Mucosa of descending colon (tissue), 3 donors: ENCODE measurements at regions not wholly inside any gene's neighbourhood (a gene's known extent, or its start where the extent isn't known, plus 50 kb on each side); places are given as distances from the start of the nearest gene placed in this dataset.

Source experiments
- ATAC-seq: fragments of 200-7000 bp; cut with Tn5 transposase; one replicate; pipeline ENCODE4 v1.9.1; 2020; ENCODE audit warnings: mild to moderate bottlenecking, moderate library complexity
- DNase-seq, 3 donors: peaks; one replicate each; pipeline ENCODE4 v3.0.0-alpha.2; 2020
- H3K36me3 ChIP-seq: fragments of 200-600 bp; one replicate; pipeline ENCODE4 v1.8.0; 2021; ENCODE audit warnings: low read depth, mild to moderate bottlenecking
- H3K4me1 ChIP-seq: fragments of 200-600 bp; one replicate; pipeline ENCODE4 v1.8.0; 2021; ENCODE audit warnings: low read depth, mild to moderate bottlenecking
- H3K4me3 ChIP-seq: fragments of 200-600 bp; one replicate; pipeline ENCODE4 v1.8.0; 2021; ENCODE audit warnings: mild to moderate bottlenecking
- H3K9me3 ChIP-seq: fragments of 200-600 bp; one replicate; pipeline ENCODE4 v1.8.0; 2021; ENCODE audit warnings: mild to moderate bottlenecking
- intact Hi-C, 2 donors: fragments of 100-400 bp; cut with DNase I in 1 of 2; cut with micrococcal nuclease in 1 of 2; formaldehyde crosslinking; loops; one replicate each; pipeline versions ENCODE4 v1.11.0 to v1.11.1; 2022; cut with DNase I, micrococcal nuclease
- TF ChIP-seq, protein P1 (sequence below): fragments of 200-600 bp; IDR thresholded peaks from one replicate; pipeline ENCODE4 v1.8.0; 2022; ENCODE audit warnings: antibody characterized with exemption, mild to moderate bottlenecking
- donor health status: DM: no; HTN: no; CAD: no; lungs with moderate emphysema.
- donor health status: DM: no; HTN: no; CAD: no.
- donor health status: DM: no; HTN: yes; CAD: no.

GRCh38 chr11:71371674-71372069 is 76.5 kb downstream of the DHCR7 start:
- DNase-seq, result no peak
- no peak for ATAC-seq
- Histone ChIP-seq H3K4me3 (no peak overlapping the region), H3K9me3 (no peaks in the 10 kb centered on the region), H3K36me3 (no peaks in the 10 kb centered on the region), H3K4me1 (no peaks in the 10 kb centered on the region)
- intact Hi-C loops, result no loop called here
- TF ChIP-seq, protein P1, sequence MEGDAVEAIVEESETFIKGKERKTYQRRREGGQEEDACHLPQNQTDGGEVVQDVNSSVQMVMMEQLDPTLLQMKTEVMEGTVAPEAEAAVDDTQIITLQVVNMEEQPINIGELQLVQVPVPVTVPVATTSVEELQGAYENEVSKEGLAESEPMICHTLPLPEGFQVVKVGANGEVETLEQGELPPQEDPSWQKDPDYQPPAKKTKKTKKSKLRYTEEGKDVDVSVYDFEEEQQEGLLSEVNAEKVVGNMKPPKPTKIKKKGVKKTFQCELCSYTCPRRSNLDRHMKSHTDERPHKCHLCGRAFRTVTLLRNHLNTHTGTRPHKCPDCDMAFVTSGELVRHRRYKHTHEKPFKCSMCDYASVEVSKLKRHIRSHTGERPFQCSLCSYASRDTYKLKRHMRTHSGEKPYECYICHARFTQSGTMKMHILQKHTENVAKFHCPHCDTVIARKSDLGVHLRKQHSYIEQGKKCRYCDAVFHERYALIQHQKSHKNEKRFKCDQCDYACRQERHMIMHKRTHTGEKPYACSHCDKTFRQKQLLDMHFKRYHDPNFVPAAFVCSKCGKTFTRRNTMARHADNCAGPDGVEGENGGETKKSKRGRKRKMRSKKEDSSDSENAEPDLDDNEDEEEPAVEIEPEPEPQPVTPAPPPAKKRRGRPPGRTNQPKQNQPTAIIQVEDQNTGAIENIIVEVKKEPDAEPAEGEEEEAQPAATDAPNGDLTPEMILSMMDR, result no peak

DNA sequence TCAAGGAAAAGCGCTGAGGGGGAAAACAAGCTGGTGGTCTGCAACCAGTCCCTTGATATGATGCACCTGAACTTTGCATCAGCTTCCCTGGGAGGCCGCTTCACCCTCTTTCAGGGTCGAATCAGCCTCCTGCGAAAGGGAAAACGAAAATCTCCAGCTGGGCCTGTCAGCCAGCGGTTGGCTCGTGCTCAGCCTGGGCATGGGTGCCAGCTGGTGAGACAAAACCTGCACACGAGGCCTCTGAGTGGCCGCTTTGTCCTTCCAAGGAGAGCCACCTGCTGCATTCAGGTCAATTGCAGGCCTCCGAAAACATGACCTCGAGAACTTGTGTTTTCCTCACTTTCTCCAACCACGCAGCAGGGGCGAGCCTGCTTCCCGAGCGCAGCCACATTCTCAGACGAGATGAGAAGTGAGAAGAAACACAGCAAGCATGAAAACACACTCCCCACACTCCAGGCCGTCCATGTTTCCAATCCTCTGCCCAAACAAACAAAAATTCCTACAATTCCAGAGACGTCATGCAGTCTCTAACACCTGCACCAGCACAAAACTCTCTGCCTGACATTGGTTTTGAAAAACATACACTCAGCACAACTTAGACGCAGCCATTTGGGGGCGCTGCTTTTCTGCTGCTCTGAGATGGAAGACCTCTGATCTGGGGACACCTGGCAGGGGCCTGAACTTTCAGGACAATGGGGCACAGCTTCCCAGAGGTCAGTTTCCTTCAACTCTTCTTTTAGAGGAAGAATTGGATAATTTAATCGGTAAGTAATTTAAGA is 77.1 kb downstream of the DHCR7 start:
- Histone ChIP-seq H3K36me3 (no peaks in the 10 kb centered on the region), H3K4me1 (no peaks in the 10 kb centered on the region), H3K4me3 (no peak overlapping the region), H3K9me3 (no peaks in the 10 kb centered on the region)
- TF ChIP-seq, protein P1, result no peak
- no peak for ATAC-seq
- intact Hi-C loops, result no loop called here
- DNase-seq, result no peak

- TF ChIP-seq, protein P1, result no peak
- Histone ChIP-seq H3K4me3 (no peak overlapping the region), H3K36me3 (no peaks in the 10 kb centered on the region), H3K9me3 (no peaks in the 10 kb centered on the region), H3K4me1 (no peaks in the 10 kb centered on the region)
- no peak for DNase-seq
- no peak for ATAC-seq
- intact Hi-C loops, result no loop called here
Observed at GRCh38 chr11:71370020-71370747, 78.0 kb downstream of the DHCR7 start.

DNA sequence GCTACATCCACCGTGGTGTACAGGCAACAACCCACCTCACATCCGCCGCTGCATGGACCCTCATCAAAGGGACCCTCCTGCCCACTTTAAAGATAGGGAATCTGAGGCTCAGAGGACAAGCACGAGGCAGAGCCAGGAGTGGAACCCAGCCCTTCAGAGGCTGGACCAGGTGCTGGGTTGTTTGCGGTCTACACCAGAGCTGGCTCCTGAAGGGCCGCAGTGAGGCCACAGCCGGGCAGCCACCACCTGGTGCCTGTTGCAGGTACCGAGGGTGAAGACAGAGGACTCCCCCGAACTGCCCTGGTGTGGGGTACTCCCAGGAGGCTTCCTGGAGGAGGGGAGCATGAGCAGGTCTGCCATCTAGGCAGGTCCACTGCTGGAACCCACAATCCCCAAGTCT is 78.8 kb downstream of the DHCR7 start:
- no peaks in the 10 kb centered on the region for H3K9me3 ChIP-seq
- ATAC-seq (no peak), DNase-seq (no peak)
- no peak overlapping the region for H3K4me3 ChIP-seq
- intact Hi-C loops, result no loop called here
- no peaks in the 10 kb centered on the region for H3K4me1 ChIP-seq
- TF ChIP-seq, protein P1, result no peak
- no peaks in the 10 kb centered on the region for H3K36me3 ChIP-seq

GRCh38 chr11:71368966-71369365 is 79.2 kb downstream of the DHCR7 start:
- H3K4me3 ChIP-seq, result no peak overlapping the region
- no peaks in the 10 kb centered on the region for H3K9me3 ChIP-seq
- ATAC-seq, result no peak
- DNase-seq, result no peak
- intact Hi-C loops, result no loop called here
- H3K36me3 ChIP-seq, result no peaks in the 10 kb centered on the region
- no peaks in the 10 kb centered on the region for H3K4me1 ChIP-seq
- TF ChIP-seq, protein P1, result no peak
